Ectodermal cell (in vitro differentiated cells): ENCODE measurements at regions not wholly inside any gene's neighbourhood (a gene's known extent, or its start where the extent isn't known, plus 50 kb on each side); places are given as distances from the start of the nearest gene placed in this dataset.

Experiments
- H3K27ac ChIP-seq: 2 replicates; pipeline ENCODE4 v1.7.0; 2013; ENCODE audit warnings: mild to moderate bottlenecking, low read depth, low read length; ENCODE audit not compliant: insufficient read depth, poor library complexity, severe bottlenecking
- H3K27me3 ChIP-seq: 2 replicates; pipeline ENCODE4 v1.7.0; 2013; ENCODE audit warnings: mild to moderate bottlenecking, low read length; ENCODE audit not compliant: insufficient read depth, control insufficient read depth, poor library complexity, severe bottlenecking
- H3K36me3 ChIP-seq: one replicate; pipeline ENCODE4 v1.7.0; 2013; ENCODE audit warnings: low read length; ENCODE audit not compliant: control insufficient read depth, insufficient read depth
- H3K4me1 ChIP-seq: one replicate; pipeline ENCODE4 v1.7.0; 2013; ENCODE audit warnings: low read length; ENCODE audit not compliant: control insufficient read depth, insufficient read depth
- H3K4me3 ChIP-seq: 2 replicates; pipeline ENCODE4 v1.7.0; 2013; ENCODE audit warnings: low read depth, low read length, control low read depth; ENCODE audit not compliant: insufficient read depth
- H3K9me3 ChIP-seq: 2 replicates; pipeline ENCODE4 v1.7.0; 2013; ENCODE audit warnings: mild to moderate bottlenecking, low read length, moderate library complexity; ENCODE audit not compliant: control insufficient read depth
- WGBS, 2 experiments: methylation state at CpG; one replicate each; pipeline ENCODE4 v1.1.7; 2013; ENCODE audit warnings: missing lambda C conversion rate in 2 of 2; 5-methylcytosine and 5-hydroxymethylcytosine counted together

DNA sequence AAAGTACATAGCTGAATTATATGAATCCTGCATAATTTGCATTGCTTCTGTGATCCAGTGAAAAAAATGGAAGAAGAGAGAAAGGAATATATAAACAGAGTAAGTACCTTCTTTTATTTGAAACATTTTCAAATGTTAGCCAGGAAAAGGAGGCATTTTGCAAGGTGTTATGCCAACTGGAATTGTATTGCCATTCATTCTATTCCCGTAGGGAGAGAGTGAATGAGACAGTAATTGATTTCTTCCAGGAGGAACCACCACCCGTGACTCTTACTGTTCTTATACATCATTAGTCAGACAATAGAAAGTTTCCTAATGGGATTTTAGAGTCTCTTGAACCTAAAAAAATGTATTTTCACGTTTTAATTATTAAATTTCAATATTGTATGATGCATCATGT is 324.1 kb upstream of the ALCAM start:
- no peaks in the 10 kb centered on the region for H3K9me3 ChIP-seq
- H3K27me3 ChIP-seq: no peaks in the 10 kb centered on the region
- no peaks in the 10 kb centered on the region for H3K36me3 ChIP-seq
- no peak overlapping the region for H3K4me3 ChIP-seq
- H3K4me1 ChIP-seq: no peaks in the 10 kb centered on the region
- H3K27ac ChIP-seq: no peak overlapping the region
- WGBS, 2 experiments: 80% methylated on average over 2 of the region's 3 CpGs; no CpG with 5 or more reads in 1 of the 2 experiments

DNA sequence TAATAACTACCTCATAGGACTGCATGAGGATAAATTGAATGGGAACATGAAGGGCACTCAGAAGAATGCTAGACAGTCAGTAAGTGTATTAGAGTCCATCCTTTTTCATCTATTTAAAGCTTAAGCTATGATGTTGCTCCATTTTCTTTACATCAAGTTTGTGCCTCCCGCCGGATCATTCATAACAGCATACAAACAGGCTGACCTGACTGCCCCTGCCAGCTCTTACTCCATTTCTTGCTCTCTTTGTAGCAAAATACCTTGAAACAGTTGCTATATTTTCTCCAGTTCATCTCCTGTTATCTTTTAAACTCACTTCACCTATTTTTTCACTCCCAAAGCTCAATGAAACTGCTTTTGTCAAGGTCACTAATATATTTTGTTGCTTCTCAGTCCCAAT is 315.6 kb upstream of the ALCAM start:
- H3K4me1 ChIP-seq: no peaks in the 10 kb centered on the region
- H3K9me3 ChIP-seq: no peaks in the 10 kb centered on the region
- H3K36me3 ChIP-seq: no peaks in the 10 kb centered on the region
- no peaks in the 10 kb centered on the region for H3K27me3 ChIP-seq
- H3K27ac ChIP-seq: no peak overlapping the region
- no peak overlapping the region for H3K4me3 ChIP-seq
- 93 to 98% methylated on average over 2 of the region's 2 CpGs for WGBS, 2 experiments

GRCh38 chr3:105051972-105052371 is 314.7 kb upstream of the ALCAM start:
- H3K27me3 ChIP-seq: no peaks in the 10 kb centered on the region
- no peaks in the 10 kb centered on the region for H3K36me3 ChIP-seq
- no peak overlapping the region for H3K4me3 ChIP-seq
- no peaks in the 10 kb centered on the region for H3K4me1 ChIP-seq
- 88% methylated on average over 1 of the region's 1 CpG; no CpG with 5 or more reads in 1 of the 2 experiments for WGBS, 2 experiments
- no peaks in the 10 kb centered on the region for H3K9me3 ChIP-seq
- H3K27ac ChIP-seq: no peak overlapping the region

DNA sequence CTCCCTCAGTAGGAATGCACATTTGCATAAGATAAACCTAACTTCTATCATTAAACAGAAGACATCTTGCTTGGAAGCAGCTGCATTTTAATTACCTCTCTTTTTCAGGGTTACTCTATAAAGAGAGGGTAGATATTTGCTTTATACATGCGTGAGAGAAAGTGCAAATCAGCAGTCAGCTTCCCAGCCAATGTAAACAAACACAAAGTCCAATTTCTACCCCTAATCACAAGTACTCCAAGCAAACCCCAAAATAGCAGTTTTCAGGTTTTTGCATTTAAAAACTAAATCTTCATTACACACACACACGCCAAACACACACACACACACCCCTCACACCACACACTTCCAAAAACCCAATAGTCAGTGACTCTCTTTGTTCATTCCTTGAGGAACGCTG is 303.9 kb upstream of the ALCAM start:
- no peaks in the 10 kb centered on the region for H3K27me3 ChIP-seq
- no peaks in the 10 kb centered on the region for H3K4me1 ChIP-seq
- WGBS, 2 experiments: 60 to 61% methylated on average over 3 of the region's 3 CpGs
- H3K9me3 ChIP-seq: no peaks in the 10 kb centered on the region
- no peak overlapping the region for H3K4me3 ChIP-seq
- H3K27ac ChIP-seq: no peak overlapping the region
- no peaks in the 10 kb centered on the region for H3K36me3 ChIP-seq

DNA sequence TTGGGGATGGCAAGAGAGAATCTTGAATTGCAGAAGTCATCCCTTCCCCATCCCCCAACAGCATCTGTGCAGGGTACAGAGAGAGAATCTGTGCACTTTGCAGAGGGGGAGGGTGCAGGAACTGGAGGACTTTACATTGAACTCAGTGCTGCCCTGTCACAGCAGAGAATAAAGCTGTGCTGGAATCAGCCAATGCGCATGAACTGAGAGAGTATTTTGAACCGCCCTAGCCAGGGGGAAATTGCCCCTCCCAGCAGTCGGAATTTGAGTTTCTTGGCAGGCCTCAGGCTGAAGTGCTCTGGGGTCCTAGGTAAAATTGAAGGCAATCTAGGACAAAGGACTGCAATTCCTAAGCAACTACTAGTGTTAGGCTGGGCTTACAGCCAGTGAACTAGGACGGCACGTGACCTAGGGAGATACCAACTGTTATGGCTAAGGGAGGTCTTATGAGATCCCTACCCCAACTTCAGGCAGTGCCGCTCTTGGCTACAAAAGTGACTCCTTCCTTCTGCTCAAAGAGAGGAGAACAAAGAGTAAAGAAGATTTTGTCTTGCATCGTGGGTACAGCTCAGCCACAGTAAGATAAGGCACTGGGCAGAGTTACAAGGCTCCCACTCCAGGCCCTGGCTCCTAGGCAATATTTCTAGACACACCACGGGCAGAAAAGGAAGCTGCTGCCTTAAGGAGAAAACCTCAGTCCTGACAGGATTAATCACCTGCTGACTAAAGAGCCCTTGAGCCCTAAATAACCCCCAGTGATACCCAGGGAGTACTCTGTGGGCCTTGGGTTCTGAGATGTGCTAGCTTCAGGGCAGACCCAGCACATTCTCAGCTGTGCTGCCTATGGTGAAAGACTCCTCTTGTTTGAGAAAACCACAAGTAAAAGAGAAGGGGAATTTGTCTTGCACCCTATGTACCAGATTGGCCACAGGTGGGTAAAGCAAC is 300.5 kb upstream of the ALCAM start:
- WGBS, 2 experiments: 93 to 94% methylated on average over 8 of the region's 8 CpGs
- Histone ChIP-seq H3K9me3 (no peaks in the 10 kb centered on the region), H3K27ac (no peak overlapping the region), H3K27me3 (no peaks in the 10 kb centered on the region), H3K4me1 (no peaks in the 10 kb centered on the region), H3K4me3 (no peak overlapping the region), H3K36me3 (no peaks in the 10 kb centered on the region)

DNA sequence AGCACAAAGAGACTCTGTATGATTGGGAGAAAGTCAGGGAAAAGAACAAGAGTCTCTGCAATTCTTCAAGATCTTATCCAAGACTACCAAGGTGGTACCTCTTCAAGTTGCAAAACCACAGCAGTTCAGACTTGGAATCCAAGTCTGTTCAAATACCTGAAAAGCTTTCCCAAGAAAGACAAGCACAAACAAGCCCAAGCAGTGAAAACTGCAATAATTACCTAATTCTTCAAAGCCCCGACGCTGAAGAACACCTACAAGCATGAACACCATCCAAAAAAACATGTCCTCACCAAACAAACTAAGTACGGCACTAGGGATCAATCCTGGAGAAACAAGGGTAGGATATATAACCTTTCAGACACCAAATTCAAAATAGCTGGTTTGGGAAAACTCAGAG is 299.3 kb upstream of the ALCAM start:
- WGBS, 2 experiments: 41 to 64% methylated on average over 2 to 3 of the region's 3 CpGs

DNA sequence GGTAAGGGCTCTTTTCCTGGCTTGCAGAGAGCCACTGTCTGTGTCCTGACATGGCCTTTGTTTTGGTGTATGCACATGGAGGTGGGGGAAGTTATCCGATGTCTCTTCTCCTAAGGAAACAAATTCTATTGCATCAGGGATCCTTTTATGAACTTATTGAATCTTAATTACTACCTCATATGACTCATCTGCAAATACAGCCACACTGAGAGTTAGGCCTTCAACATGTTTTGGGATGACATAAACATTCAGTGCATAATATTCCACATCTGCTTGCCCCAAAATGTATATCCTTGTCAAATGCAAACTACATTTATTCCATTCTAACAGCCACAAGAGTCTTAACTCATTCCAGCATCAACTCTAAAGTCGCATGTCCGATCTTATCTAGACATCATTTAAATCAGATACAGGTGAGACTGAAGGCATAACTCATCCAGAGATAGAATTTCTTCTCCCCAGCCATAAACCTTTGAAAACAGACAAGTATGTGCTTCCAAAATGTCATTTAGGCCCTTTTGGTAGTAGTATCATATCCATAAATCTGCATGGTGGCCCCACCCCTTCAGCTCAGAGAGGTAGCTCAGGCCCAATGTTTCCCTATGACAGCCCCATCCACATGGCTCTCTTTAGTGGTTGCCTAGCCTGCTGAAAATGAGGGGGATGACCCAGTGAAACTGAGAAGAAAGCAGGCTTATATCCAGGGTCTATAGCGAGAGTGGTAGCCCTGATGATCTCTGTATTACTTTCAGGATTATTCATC is 289.5 kb upstream of the ALCAM start:
- Histone ChIP-seq H3K27ac (no peak overlapping the region), H3K4me3 (no peak overlapping the region), H3K4me1 (no peaks in the 10 kb centered on the region), H3K9me3 (no peaks in the 10 kb centered on the region), H3K36me3 (no peaks in the 10 kb centered on the region), H3K27me3 (no peaks in the 10 kb centered on the region)
- WGBS, 2 experiments: 90 to 93% methylated on average over 2 to 4 of the region's 4 CpGs

More for the DNA sequence above, 299.3 kb upstream of the ALCAM start:
- Histone ChIP-seq H3K9me3 (no peaks in the 10 kb centered on the region), H3K4me1 (no peaks in the 10 kb centered on the region), H3K36me3 (no peaks in the 10 kb centered on the region), H3K27me3 (no peaks in the 10 kb centered on the region), H3K4me3 (no peak overlapping the region), H3K27ac (no peak overlapping the region)

- no peak overlapping the region for H3K27ac ChIP-seq
- no peaks in the 10 kb centered on the region for H3K9me3 ChIP-seq
- 88 to 90% methylated on average over 1 of the region's 1 CpG for WGBS, 2 experiments
- H3K27me3 ChIP-seq: no peaks in the 10 kb centered on the region
- no peak overlapping the region for H3K4me3 ChIP-seq
- no peaks in the 10 kb centered on the region for H3K4me1 ChIP-seq
- no peaks in the 10 kb centered on the region for H3K36me3 ChIP-seq
Observed at GRCh38 chr3:105083945-105084344, 282.8 kb upstream of the ALCAM start.

DNA sequence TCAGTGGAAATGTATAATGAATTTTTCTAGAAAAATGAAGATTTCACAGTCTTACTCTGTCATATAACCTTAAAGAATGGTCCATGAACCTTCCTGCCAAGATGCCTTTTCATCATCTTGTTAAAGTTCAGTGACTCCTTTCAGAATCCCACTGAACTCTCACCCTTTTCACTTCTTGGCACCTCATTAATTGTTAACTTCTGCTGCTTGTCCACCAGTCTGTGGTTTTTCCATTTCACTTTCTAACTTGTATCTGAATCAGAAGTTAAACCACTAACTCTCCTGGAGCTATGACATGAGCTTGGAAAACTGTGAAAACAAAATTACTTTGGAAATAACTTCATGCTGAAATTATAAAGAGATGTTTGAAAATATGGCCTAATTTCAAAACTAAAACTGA is 281.2 kb upstream of the ALCAM start:
- H3K4me3 ChIP-seq: no peak overlapping the region
- H3K27me3 ChIP-seq: no peaks in the 10 kb centered on the region
- H3K27ac ChIP-seq: no peak overlapping the region
- H3K9me3 ChIP-seq: no peaks in the 10 kb centered on the region
- H3K36me3 ChIP-seq: no peaks in the 10 kb centered on the region
- H3K4me1 ChIP-seq: no peaks in the 10 kb centered on the region
